Lung (tissue), 11 donors: ENCODE measurements at regions not wholly inside any gene's neighbourhood (a gene's known extent, or its start where the extent isn't known, plus 50 kb on each side); places are given as distances from the start of the nearest gene placed in this dataset.
A peak's percentile ranks its signal among the peaks of the same experiment; 100 is the strongest.

Experiments used
- ATAC-seq: fragments of 200-7000 bp; cut with Tn5 transposase; one replicate; pipeline ENCODE4 v1.9.1; 2020; ENCODE audit warnings: moderate number of reproducible peaks; ENCODE audit not compliant: insufficient read depth, low FRiP score
- DNase-seq, 3 donors: peaks; one replicate each; pipeline ENCODE4 v3.0.0-alpha.2; 2013 to 2017
- H3K27ac ChIP-seq, 2 donors: one replicate each; pipeline ENCODE4 v1.5.1; 2013; ENCODE audit warnings: mild to moderate bottlenecking in 2 of 2, moderate library complexity in 2 of 2, control low read depth in 1 of 2, inconsistent platforms in 1 of 2, low read depth in 1 of 2, low read length in 1 of 2
- H3K27me3 ChIP-seq, 3 donors: one replicate each; pipeline ENCODE4 v1.5.1; 2013; ENCODE audit warnings: low read length in 2 of 3; ENCODE audit not compliant: control insufficient read depth in 3 of 3, insufficient read depth in 3 of 3
- H3K36me3 ChIP-seq, 4 donors: one replicate each; pipeline ENCODE4 v1.5.1; 2013; ENCODE audit warnings: low read length in 4 of 4, mild to moderate bottlenecking in 1 of 4, moderate library complexity in 1 of 4; ENCODE audit not compliant: control insufficient read depth in 4 of 4, insufficient read depth in 4 of 4
- H3K4me1 ChIP-seq, 5 donors: one replicate each; pipeline ENCODE4 v1.5.1; 2013; ENCODE audit warnings: low read length in 5 of 5, mild to moderate bottlenecking in 2 of 5, moderate library complexity in 1 of 5; ENCODE audit not compliant: control insufficient read depth in 5 of 5, insufficient read depth in 5 of 5
- H3K4me3 ChIP-seq: one replicate; pipeline ENCODE4 v1.5.1; 2013; ENCODE audit warnings: mild to moderate bottlenecking, control low read depth, moderate library complexity
- H3K9ac ChIP-seq, 2 donors: one replicate each; pipeline ENCODE4 v1.5.1; 2013; ENCODE audit warnings: low read length in 2 of 2, control low read depth in 1 of 2; ENCODE audit not compliant: insufficient read depth in 1 of 2
- H3K9me3 ChIP-seq, 4 donors: one replicate each; pipeline ENCODE4 v1.5.1; 2013; ENCODE audit warnings: low read length in 3 of 4, mild to moderate bottlenecking in 1 of 4, moderate library complexity in 1 of 4; ENCODE audit not compliant: control insufficient read depth in 4 of 4, insufficient read depth in 3 of 4
- WGBS, 2 donors: extraction: QIAGEN DNeasy Blood & Tissue Kit; methylation state at CpG; one replicate each; pipeline ENCODE4 v1.1.7; 2013; 5-methylcytosine and 5-hydroxymethylcytosine counted together
- TF ChIP-seq, protein P1 (sequence below): IDR thresholded peaks from 2 replicates; pipeline ENCODE4 v1.5.1; 2012; ENCODE audit warnings: mild to moderate bottlenecking; ENCODE audit errors: control extremely low read depth, extremely low read depth
- donor health status: control.
- donor health status: control.
- donor health status: Bipolar disorder and iron deficiency.
- donor health status: healthy.
- donor health status: DM: yes; HTN: yes; CAD: no.

DNA sequence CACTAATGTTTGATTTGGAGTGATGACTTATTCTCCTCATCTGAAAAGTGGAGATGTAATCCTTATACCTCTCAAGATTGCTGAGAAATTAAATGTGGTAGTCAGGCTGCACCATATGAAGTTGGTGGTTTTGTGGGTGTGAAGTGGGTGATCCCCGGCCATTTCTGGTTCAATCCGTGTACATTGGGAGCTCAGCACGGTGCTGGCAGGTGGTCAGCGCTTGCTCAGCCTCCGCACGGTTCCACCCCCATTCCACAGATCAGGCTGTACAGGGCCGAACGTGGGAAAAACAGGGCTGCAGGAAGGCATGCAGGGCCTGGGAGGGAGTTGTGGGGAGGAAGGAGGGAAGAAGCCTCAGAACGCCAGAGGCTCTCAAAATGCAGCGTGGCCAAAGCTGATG, 198.3 kb downstream of the INO80D start:
- H3K4me1 ChIP-seq = peaks cover 0 to 15% (median under 1%) of the 10 kb centered on the region in 5 donors
- no peaks in the 10 kb centered on the region for H3K36me3 ChIP-seq
- DNase-seq (no peak), ATAC-seq (no peak)
- no peaks in the 10 kb centered on the region for H3K9me3 ChIP-seq
- H3K27me3 ChIP-seq = no peaks in the 10 kb centered on the region
- H3K27ac ChIP-seq = no peak overlapping the region
- TF ChIP-seq, protein P1, sequence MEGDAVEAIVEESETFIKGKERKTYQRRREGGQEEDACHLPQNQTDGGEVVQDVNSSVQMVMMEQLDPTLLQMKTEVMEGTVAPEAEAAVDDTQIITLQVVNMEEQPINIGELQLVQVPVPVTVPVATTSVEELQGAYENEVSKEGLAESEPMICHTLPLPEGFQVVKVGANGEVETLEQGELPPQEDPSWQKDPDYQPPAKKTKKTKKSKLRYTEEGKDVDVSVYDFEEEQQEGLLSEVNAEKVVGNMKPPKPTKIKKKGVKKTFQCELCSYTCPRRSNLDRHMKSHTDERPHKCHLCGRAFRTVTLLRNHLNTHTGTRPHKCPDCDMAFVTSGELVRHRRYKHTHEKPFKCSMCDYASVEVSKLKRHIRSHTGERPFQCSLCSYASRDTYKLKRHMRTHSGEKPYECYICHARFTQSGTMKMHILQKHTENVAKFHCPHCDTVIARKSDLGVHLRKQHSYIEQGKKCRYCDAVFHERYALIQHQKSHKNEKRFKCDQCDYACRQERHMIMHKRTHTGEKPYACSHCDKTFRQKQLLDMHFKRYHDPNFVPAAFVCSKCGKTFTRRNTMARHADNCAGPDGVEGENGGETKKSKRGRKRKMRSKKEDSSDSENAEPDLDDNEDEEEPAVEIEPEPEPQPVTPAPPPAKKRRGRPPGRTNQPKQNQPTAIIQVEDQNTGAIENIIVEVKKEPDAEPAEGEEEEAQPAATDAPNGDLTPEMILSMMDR = no peak
- 80 to 90% methylated on average over 10 of the region's 10 CpGs for WGBS, 2 donors
- no peak overlapping the region for H3K9ac ChIP-seq
- no peak overlapping the region for H3K4me3 ChIP-seq

DNA sequence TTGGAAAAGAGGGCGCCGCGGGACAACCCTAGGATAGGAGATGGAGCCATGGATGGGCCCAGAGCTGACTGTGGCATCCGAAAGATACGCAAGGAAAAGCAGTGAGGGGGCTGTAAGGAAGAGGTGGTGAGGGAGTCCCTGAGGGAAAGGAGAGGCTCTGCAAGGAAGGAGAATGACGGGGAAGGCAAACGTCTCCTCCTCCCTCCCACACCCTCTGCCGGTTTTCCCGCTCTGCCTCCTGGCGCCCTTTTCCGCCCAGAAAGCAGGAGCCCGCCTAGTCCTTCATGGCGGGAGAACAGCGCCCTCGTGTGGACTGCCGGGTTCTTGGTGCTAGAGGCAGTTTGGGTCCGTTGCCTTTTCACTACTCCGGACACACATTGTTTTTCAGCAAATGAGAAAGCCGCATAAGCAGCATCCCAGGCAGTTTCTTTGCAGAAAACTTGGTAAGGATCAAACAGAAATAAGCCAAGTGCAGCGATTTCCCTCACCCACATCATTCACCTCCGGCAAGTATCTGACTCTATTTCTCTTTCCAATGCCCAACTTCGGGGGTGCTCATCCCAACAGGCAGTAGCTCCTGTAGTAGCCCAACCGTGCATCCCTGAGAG, 200.4 kb downstream of the INO80D start:
- TF ChIP-seq, protein P1 = peak; percentile 89

DNA sequence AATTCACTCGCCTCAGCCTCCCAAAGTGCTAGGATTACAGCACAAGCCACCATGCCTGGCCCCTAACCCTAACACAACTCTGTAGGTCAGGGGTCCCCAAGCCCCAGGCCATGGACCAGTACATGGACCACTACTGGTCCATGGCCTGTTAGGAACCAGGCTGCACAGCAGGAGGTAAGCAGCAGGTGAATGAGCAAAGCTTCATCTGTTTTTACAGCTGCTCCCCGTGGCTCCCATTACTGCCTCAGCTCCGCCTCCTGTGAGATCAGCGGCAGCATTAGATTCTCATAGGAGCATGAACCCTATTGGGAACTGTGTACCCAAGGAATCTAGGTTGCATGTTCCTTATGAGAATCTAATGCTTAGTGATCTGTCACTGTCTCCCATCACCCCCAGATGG, 201.7 kb downstream of the NRP2 start:
- ATAC-seq (no peak), DNase-seq (no peak)
- no peaks in the 10 kb centered on the region for H3K9me3 ChIP-seq
- H3K4me1 ChIP-seq = peaks cover 0 to 8% (median 3%) of the 10 kb centered on the region in 5 donors
- H3K27ac ChIP-seq = no peak overlapping the region
- TF ChIP-seq, protein P1 = no peak
- no peaks in the 10 kb centered on the region for H3K27me3 ChIP-seq
- 92 to 93% methylated on average over 4 of the region's 4 CpGs for WGBS, 2 donors
- no peak overlapping the region for H3K9ac ChIP-seq
- no peak overlapping the region for H3K4me3 ChIP-seq
- H3K36me3 ChIP-seq = no peaks in the 10 kb centered on the region

More for the DNA sequence above, 200.4 kb downstream of the INO80D start:
- Histone ChIP-seq H3K36me3 (no peaks in the 10 kb centered on the region), H3K9me3 (no peaks in the 10 kb centered on the region), H3K9ac (no peak overlapping the region), H3K27ac (no peak overlapping the region), H3K27me3 (no peaks in the 10 kb centered on the region), H3K4me3 (no peak overlapping the region), H3K4me1 (peaks cover 0 to 8% (median 2%) of the 10 kb centered on the region in 5 donors)
- ATAC-seq = peak; percentile 96
- WGBS, 2 donors = 35 to 36% methylated on average over 23 of the region's 23 CpGs
- DNase-seq = peak; percentile 85 to 89 (median 86)
